ENCODE measurements at regions not wholly inside any gene's neighbourhood (a gene's known extent, or its start where the extent isn't known, plus 50 kb on each side); places are given as distances from the start of the nearest gene placed in this dataset.

GRCh38 chr16:11402051-11402744 is 56.9 kb downstream of the RMI2 start (continued):
- no peak for TF ChIP-seq ZBTB40 (IDR thresholded peaks at IDR 0.05)
- 0 out of 2 replicates have a peak, but pooled peaks have one; percentile 24 for TF ChIP-seq ZBTB40 (CRISPR knock-in tag; IDR thresholded peaks at IDR 0.05)
- TF ChIP-seq NFYC (CRISPR knock-in tag; IDR thresholded peaks at IDR 0.05): no peak
- TF ChIP-seq KLF16 (CRISPR knock-in tag; IDR thresholded peaks at IDR 0.05): 0 out of 4 replicates have a peak, but pooled peaks of 1 of the 2 experiments have one; percentile 66
- no peak for TF ChIP-seq GPN1 (CRISPR knock-in tag; IDR thresholded peaks at IDR 0.05; ENCODE audit: borderline replicate concordance)
- TF ChIP-seq TEAD3 (CRISPR knock-in tag; optimal IDR thresholded peaks at IDR 0.05; ENCODE audit: borderline replicate concordance): peak; percentile 18
- no peak for TF ChIP-seq GLMP (CRISPR knock-in tag; IDR thresholded peaks at IDR 0.05; ENCODE audit: borderline replicate concordance)
- TF ChIP-seq ZNF574 (CRISPR knock-in tag; IDR thresholded peaks at IDR 0.05): peak; percentile 22; the same call in 1 of the 2 replicates
- no peak for TF ChIP-seq MAF1 (CRISPR knock-in tag; IDR thresholded peaks at IDR 0.05; ENCODE audit: borderline replicate concordance)
- TF ChIP-seq ZNF235 (CRISPR knock-in tag; IDR thresholded peaks at IDR 0.05; ENCODE audit: borderline replicate concordance): peak; percentile 30; the same call in 1 of the 2 replicates
- TF ChIP-seq ZNF777 (CRISPR knock-in tag; IDR thresholded peaks at IDR 0.05): peak; percentile 8; the same call in 1 of the 2 replicates
- TF ChIP-seq HNF4G (IDR thresholded peaks at IDR 0.05; ENCODE audit: borderline replicate concordance, low read depth, low read length): no peak
- peak; percentile 15; the same call in 1 of the 2 replicates for TF ChIP-seq HNF4G (CRISPR knock-in tag; IDR thresholded peaks at IDR 0.05; ENCODE audit: borderline replicate concordance, low read depth)
- TF ChIP-seq MTA1 (CRISPR knock-in tag; IDR thresholded peaks at IDR 0.05; ENCODE audit: borderline replicate concordance): 0 out of 2 replicates have a peak, but pooled peaks have one; percentile 6
- TF ChIP-seq PBX2 (CRISPR knock-in tag; IDR thresholded peaks at IDR 0.05): no peak

Data from HepG2 (cell line).